Muscle of leg (tissue), 3 donors: ENCODE measurements at regions not wholly inside any gene's neighbourhood (a gene's known extent, or its start where the extent isn't known, plus 50 kb on each side); places are given as distances from the start of the nearest gene placed in this dataset.
A peak's percentile ranks its signal among the peaks of the same experiment; 100 is the strongest.
"Not testable (repeated sequence)": the region's sequence is repeated elsewhere in the genome, so short reads cannot be mapped to it uniquely, and the experiment has no call there.

Experiments
- DNase-seq: peaks from one replicate; pipeline ENCODE4 v3.0.0; 2013
- H3K27ac ChIP-seq: one replicate; pipeline ENCODE4 v1.5.1; 2013; ENCODE audit warnings: mild to moderate bottlenecking, low read length, control low read depth
- H3K27me3 ChIP-seq: one replicate; pipeline ENCODE4 v1.6.1; 2013; ENCODE audit warnings: low read length; ENCODE audit not compliant: control insufficient read depth, insufficient read depth
- H3K36me3 ChIP-seq: one replicate; pipeline ENCODE4 v1.6.1; 2013; ENCODE audit warnings: low read length; ENCODE audit not compliant: control insufficient read depth, insufficient read depth
- H3K4me1 ChIP-seq: one replicate; pipeline ENCODE4 v1.6.1; 2013; ENCODE audit warnings: low read length; ENCODE audit not compliant: control insufficient read depth, insufficient read depth
- H3K4me3 ChIP-seq: one replicate; pipeline ENCODE4 v1.5.1; 2013; ENCODE audit warnings: low read length, control low read depth
- H3K9me3 ChIP-seq: replicated peaks from 2 replicates; pipeline ENCODE4 v1.6.1; 2013; ENCODE audit warnings: low read depth, low read length; ENCODE audit not compliant: control insufficient read depth
- WGBS: methylation state at CpG from one replicate; pipeline ENCODE4 v1.1.5; 2013; ENCODE audit warnings: missing lambda C conversion rate; ENCODE audit not compliant: insufficient coverage; 5-methylcytosine and 5-hydroxymethylcytosine counted together

DNA sequence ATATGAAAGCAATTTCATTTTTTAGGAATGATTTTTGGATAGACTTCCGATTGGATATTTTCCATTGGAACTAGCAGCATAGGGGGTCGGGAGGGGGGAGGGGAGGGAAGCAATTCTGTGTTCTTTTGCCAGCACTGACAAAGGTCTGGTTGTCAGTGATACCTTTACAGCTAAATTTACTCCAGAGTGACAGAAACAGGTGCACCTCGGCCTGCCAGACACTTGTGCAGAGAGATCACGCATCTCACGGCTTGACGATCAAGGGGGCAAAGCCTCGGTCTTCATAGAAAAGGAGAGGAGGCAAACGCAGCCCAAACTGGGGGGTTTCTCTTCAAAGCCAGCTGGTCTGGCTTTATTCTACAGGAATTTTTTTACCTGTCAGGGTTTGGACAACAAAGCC, 339.0 kb downstream of the TYW1 start:
- not testable (repeated sequence) for H3K9me3 ChIP-seq, DNase-seq, H3K4me1 ChIP-seq, H3K27ac ChIP-seq, H3K36me3 ChIP-seq, H3K27me3 ChIP-seq
- H3K4me3 ChIP-seq, result peak overlapping the region; percentile 13
- WGBS, result no CpG with 5 or more reads among the region's 8 CpGs

DNA sequence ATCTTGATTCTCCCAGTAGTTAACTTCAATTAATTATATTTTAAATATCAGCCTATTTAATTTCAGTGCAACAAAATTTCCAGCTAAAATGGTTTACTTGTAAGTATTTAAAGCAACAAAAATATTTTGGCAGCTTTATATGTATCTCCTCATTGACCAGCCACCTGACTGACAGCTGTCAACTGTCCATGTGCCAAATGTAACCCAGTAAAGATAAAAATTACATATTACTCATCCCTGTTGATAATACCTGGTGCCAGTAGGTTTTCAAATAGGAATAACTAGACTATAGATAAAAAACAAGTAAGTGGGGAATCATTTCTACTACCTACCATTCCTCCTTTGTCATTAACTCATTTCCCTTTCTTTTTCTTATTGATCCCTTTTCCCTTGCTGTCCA, 341.9 kb downstream of the TYW1 start:
- DNase-seq, H3K9me3 ChIP-seq, H3K4me3 ChIP-seq, H3K27me3 ChIP-seq, H3K4me1 ChIP-seq, H3K27ac ChIP-seq: not testable (repeated sequence)
- H3K36me3 ChIP-seq, result peaks cover 20% of the 10 kb centered on the region

DNA sequence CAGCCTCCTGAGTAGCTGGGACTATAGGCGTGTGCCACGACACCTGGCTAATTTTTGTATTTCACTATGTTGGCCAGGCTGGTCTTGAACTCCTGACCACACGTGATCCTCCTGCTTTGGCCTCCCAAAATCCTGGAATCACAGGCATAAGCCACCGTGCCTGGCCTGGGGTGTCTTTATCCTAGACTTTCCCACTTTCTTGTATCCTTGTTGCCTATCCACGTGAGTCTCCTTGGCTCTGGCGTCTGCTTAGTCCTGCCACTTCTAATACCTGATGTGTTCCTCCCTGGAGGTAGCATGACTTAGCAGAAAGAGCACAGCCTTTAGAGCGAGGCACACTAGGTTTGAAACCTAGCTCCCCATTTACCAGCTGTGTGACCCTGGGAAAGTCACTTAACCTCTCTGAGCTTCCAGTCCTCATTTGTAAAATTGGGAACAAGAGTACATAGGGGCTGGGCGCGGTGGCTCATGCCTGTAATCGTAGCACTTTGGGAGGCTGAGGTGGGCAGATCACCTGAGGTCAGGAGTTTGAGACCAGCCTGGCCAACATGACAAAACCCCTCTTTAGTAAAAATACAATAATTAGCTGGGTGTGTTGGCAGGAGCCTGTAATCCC, 344.6 kb downstream of the TYW1 start:
- peaks cover 15% of the 10 kb centered on the region for H3K4me1 ChIP-seq
- peaks cover 3% of the 10 kb centered on the region for H3K9me3 ChIP-seq
- no peak overlapping the region for H3K27ac ChIP-seq
- WGBS, result 97% methylated on average over 6 of the region's 10 CpGs
- DNase-seq, result no peak
- H3K4me3 ChIP-seq, result no peak overlapping the region
- no peaks in the 10 kb centered on the region for H3K27me3 ChIP-seq
- peaks cover 34% of the 10 kb centered on the region for H3K36me3 ChIP-seq

DNA sequence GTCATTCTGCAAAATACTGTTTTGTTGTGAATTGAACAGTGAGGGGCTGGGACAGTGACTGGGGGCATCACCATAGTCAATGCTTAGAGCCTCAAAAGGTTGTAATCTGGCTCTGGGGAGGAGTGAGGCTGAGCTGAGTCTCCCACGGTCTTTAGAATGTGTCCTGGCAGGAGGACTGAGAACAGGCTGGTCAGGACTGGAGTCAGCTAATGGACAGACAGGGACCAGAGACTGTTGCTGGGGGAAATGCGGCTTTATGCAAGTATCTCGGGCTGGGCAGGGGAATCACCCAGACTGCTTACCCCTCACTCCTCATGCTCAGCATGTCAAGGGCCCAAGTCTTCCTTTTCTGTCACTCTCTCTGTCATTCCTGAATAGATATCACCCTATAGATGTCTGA, 346.5 kb downstream of the TYW1 start:
- DNase-seq, result no peak
- Histone ChIP-seq H3K27ac (no peak overlapping the region), H3K36me3 (peaks cover 38% of the 10 kb centered on the region), H3K4me1 (peaks cover 19% of the 10 kb centered on the region), H3K4me3 (no peak overlapping the region), H3K9me3 (peaks cover 3% of the 10 kb centered on the region), H3K27me3 (no peaks in the 10 kb centered on the region)
- 29% methylated on average over 1 of the region's 3 CpGs for WGBS

DNA sequence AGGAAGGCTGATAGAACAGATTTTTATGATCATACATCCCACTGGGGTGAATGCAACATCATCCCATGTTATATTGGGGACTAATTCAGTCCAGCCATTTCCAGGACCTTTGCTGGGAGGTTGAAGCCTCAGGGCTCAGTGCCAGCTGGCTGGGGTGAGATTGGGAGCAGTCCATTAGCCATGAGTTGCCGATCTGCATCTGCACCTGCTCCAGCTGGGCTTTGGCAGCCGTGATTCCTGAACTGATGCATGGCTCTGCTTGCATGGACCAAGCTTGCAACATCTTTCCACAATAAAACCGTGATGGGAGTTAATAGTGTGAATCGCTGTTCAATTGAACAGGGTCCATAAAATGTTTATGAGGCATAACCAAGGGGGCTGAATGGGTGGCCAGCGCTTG, 346.9 kb downstream of the TYW1 start:
- 44% methylated on average over 4 of the region's 5 CpGs for WGBS
- H3K27me3 ChIP-seq, result no peaks in the 10 kb centered on the region
- peaks cover 19% of the 10 kb centered on the region for H3K4me1 ChIP-seq
- H3K27ac ChIP-seq, result no peak overlapping the region
- H3K9me3 ChIP-seq, result peaks cover 3% of the 10 kb centered on the region
- no peak overlapping the region for H3K4me3 ChIP-seq
- peaks cover 38% of the 10 kb centered on the region for H3K36me3 ChIP-seq
- peak; percentile 78 for DNase-seq

DNA sequence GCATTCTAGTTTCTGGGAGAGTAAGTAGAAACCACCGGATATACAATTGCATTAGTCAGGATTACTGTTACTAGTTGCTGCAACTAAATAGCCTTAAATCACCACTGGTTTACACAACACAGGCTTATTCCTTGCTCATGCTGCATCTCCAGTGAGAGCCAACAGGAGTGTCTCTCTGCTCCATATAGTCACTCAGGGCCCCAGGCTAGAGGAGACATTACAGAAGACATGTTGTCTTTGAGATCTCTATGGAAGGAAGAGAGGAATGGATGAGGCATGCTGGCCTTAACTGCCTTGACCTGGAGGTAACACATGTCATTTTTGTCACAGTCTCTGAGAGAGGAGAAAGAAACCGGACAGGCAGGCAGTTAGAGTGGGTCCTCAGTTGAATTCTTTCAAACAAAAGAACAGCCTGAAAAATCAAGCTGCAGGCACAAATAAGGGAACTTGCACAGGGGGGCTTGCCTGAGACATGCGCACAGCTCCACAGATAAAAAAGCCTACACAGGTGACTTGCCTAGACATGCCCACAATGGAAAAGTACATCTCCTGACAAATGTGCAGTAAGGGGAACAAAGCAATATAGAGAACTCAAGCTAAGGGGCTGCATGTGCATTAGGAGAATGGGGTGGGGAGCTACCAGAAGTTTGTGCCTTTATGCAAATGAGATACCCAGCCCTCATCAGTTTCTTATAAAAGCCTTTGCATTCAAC, 348.0 kb downstream of the TYW1 start:
- no peaks in the 10 kb centered on the region for H3K27me3 ChIP-seq
- WGBS, result no CpG with 5 or more reads among the region's 3 CpGs
- H3K9me3 ChIP-seq, result peaks cover 3% of the 10 kb centered on the region
- DNase-seq, result no peak
- no peak overlapping the region for H3K4me3 ChIP-seq
- no peak overlapping the region for H3K27ac ChIP-seq
- peaks cover 19% of the 10 kb centered on the region for H3K4me1 ChIP-seq
- H3K36me3 ChIP-seq, result peaks cover 39% of the 10 kb centered on the region

DNA sequence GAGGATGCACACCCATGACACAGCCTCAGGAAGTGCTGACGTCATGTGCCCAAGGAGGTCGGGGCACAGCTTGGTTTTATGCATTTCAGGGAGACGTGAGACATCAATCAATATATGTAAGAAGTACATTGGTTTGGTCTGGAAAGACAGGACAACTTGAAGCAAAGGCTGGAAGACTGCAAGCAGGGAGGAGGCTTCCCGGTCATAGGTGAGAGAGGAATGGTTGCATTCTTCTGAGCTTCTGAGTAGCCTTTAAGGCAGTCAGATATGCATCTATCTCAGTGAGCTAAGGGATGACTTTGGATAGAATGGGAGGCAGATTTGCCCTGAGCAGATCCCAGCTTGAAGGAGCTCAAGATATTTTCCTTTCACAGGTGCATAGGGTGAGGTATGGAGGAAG, 349.5 kb downstream of the TYW1 start:
- Histone ChIP-seq H3K27ac (no peak overlapping the region), H3K4me3 (no peak overlapping the region), H3K27me3 (no peaks in the 10 kb centered on the region), H3K9me3 (peaks cover 3% of the 10 kb centered on the region), H3K4me1 (peaks cover 19% of the 10 kb centered on the region), H3K36me3 (peaks cover 35% of the 10 kb centered on the region)
- DNase-seq, result no peak
- 96% methylated on average over 4 of the region's 4 CpGs for WGBS

DNA sequence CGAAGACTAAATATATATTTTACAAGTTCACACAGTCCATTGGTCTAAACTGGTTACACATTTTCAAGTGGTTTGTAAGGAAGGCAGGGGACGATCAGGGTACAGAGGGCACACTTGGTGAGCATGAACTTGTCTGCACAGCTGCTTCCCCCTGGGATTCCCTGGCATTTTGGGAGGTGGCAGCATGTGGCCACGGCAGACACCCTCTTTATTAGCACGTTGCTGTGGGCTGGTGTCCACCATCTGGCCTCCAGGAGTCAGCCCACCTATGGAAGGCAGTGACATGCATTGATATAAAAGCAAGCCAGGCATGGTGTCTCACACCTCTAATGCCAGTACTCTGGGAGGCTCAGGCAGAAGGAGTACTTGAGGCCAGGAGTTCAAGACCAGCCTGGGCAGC, 350.2 kb downstream of the TYW1 start:
- no peak for DNase-seq
- Histone ChIP-seq H3K27ac (no peak overlapping the region), H3K36me3 (peaks cover 28% of the 10 kb centered on the region), H3K4me1 (peaks cover 19% of the 10 kb centered on the region), H3K4me3 (no peak overlapping the region), H3K9me3 (peaks cover 3% of the 10 kb centered on the region), H3K27me3 (no peaks in the 10 kb centered on the region)
- 76% methylated on average over 3 of the region's 4 CpGs for WGBS

DNA sequence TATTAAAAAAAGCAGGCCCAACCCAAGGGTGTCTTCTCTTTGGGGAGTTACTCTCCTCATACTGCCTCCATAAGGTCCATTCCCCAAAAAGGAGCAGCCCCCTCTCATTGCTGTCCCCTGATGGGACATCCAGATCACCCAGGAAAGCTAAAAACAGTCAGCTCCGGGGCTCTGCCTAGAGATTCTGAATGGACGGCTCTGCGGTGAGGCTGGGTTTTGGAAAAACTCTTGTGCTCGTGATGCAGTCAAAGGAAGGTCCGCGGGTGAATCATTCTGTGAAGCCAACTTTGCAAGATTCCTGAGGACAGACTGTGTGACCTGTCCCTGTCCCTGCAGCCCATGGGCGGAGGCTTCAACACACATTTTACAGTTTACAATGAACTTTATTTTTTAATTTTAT, 351.5 kb downstream of the TYW1 start:
- 84% methylated on average over 7 of the region's 7 CpGs for WGBS

DNA sequence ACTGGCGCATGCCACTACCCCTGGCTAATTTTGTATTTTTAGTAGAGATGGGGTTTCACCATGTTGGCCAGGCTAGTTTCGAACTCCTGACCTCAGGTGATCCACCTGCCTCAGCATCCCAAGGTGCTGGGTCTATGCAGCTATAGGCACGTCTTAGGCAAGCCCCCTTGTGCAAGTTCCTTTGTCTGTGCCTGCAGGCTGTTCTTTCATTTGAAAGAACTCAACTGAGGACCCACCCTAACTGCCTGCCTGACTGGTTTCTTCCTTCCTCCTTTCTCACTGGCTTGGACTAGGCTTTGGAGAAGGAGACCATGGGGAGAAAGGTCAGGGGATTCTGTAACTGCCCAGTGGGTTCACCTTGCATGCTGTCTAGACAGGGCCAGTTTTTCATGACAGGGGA, 361.0 kb downstream of the TYW1 start:
- H3K4me3 ChIP-seq, H3K9me3 ChIP-seq, H3K4me1 ChIP-seq, DNase-seq, H3K27me3 ChIP-seq, H3K27ac ChIP-seq, H3K36me3 ChIP-seq: not testable (repeated sequence)
- no CpG with 5 or more reads among the region's 3 CpGs for WGBS

More for the DNA sequence above, 351.5 kb downstream of the TYW1 start:
- peaks cover 27% of the 10 kb centered on the region for H3K36me3 ChIP-seq
- peaks cover 3% of the 10 kb centered on the region for H3K9me3 ChIP-seq
- H3K27ac ChIP-seq, result no peak overlapping the region
- no peaks in the 10 kb centered on the region for H3K27me3 ChIP-seq
- no peak overlapping the region for H3K4me3 ChIP-seq
- no peak for DNase-seq
- H3K4me1 ChIP-seq, result peaks cover 14% of the 10 kb centered on the region

DNA sequence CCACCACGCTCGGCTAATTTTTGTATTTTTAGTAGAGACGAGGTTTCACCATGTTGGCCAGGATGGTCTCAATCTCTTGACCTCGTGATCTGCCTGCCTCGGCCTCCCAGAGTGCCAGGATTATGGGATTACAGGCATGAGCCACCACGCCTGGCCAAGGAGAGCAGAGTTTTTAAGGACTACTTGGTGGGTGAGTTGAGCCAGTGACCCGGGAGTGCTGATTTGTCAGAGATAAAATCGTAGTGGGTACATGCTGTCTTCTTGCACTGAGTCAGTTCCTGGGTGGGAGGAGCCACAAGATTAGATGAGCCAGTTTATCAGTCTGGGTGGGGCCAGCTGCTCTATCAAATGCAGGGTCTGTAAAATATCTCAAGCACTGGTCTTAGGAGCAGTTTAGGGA, 361.7 kb downstream of the TYW1 start:
- not testable (repeated sequence) for H3K9me3 ChIP-seq, DNase-seq, H3K4me3 ChIP-seq, H3K27me3 ChIP-seq, H3K27ac ChIP-seq, H3K4me1 ChIP-seq, H3K36me3 ChIP-seq
- WGBS, result 98% methylated on average over 6 of the region's 8 CpGs
